ENCODE measurements at regions not wholly inside any gene's neighbourhood (a gene's known extent, or its start where the extent isn't known, plus 50 kb on each side); places are given as distances from the start of the nearest gene placed in this dataset.

DNA sequence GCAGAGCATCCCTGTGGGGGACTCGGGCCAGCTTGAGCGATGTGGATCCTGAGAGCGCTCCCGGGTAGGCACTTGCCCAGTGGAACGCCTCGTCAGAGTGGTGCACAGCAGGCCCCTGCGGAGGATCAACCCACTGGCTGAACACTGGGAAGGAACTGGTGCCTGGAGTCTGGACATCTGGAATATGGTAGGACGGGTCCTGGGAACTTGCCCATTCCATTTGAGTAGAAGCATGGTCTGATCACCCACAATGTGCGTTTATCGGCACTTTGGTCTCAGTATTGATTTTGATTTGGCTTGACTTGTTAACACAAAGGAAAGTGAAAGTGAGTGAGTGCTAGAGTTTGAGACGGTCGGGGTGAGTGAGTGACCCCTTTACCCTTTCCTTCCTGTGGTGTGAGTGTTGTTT lies 1336.2 kb upstream of the CHAC2 start:
- H3K23ac ChIP-seq (ENCODE audit: low read depth, low read length, poor library complexity) = no peak overlapping the region
- peak overlapping the region; percentile 27 for H3K18ac ChIP-seq (ENCODE audit: low read length)
- no CpG with 5 or more reads among the region's 12 CpGs for WGBS, 2 donors (ENCODE audit: extremely low coverage in 2 of 2, insufficient read length in 2 of 2, insufficient replicate concordance in 1 of 2)

DNA sequence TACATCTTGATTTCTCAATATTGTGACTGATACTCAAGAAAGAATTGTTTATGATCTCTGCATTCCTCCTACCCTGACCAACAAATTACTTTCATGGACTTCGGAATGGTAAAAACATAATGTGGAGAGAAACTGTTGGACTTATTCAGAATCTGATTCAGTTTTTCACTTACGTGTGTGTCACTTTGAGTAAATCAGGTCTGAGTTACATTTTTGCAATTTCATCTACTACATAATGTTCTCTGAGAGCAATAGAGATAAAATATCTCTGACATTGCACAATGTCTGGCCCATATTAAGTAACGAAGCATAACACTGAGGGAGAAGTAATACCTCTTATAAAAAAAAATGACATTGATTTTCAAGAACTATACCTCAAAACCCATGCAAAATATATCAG lies 1337.9 kb upstream of the CHAC2 start:
- H3K9me3 ChIP-seq (replicated peaks in 1 of 2; ENCODE audit: control insufficient read depth in 2 of 2, insufficient read depth in 1 of 2, low read depth in 1 of 2, low read length in 2 of 2) = no peaks in the 10 kb centered on the region
- no peak overlapping the region for H3K9ac ChIP-seq (ENCODE audit: low read depth, low read length, poor library complexity)
- no peaks in the 10 kb centered on the region for H3K79me1 ChIP-seq (ENCODE audit: low read depth, low read length)
- no peak overlapping the region for H3K4me2 ChIP-seq (ENCODE audit: insufficient read depth, low read length, poor library complexity, severe bottlenecking)
- no peak overlapping the region for H2BK120ac ChIP-seq (ENCODE audit: low read depth, low read length)
- H3K27ac ChIP-seq (replicated peaks; ENCODE audit: low read length) = no peak overlapping the region
- H3K36me3 ChIP-seq (replicated peaks in 1 of 2; ENCODE audit: control insufficient read depth in 2 of 2, insufficient read depth in 2 of 2, low read length in 2 of 2) = no peaks in the 10 kb centered on the region
- no peak overlapping the region for H3K4ac ChIP-seq (ENCODE audit: low read length)
- no peak overlapping the region for H4K91ac ChIP-seq (ENCODE audit: low read depth, low read length, poor library complexity)
- DNase-seq (ENCODE audit: low spot score) = no peak
- no peak overlapping the region for H2BK12ac ChIP-seq (ENCODE audit: low read length)
- H3K18ac ChIP-seq (ENCODE audit: low read length) = no peak overlapping the region
- no peak overlapping the region for H3K14ac ChIP-seq (ENCODE audit: low read length)
- no peak overlapping the region for H2BK5ac ChIP-seq (ENCODE audit: low read length)
- no peak overlapping the region for H2BK15ac ChIP-seq (ENCODE audit: low read length)
- no peak overlapping the region for H2AK5ac ChIP-seq (ENCODE audit: low read depth, low read length)
- H4K8ac ChIP-seq (ENCODE audit: low read depth, low read length) = no peak overlapping the region
- no CpG with 5 or more reads among the region's 3 CpGs for WGBS, 2 donors (ENCODE audit: extremely low coverage in 2 of 2, insufficient read length in 2 of 2, insufficient replicate concordance in 1 of 2)
- H3K4me1 ChIP-seq (ENCODE audit: control insufficient read depth in 2 of 2, insufficient read depth in 1 of 2, low read depth in 1 of 2, low read length in 2 of 2) = peaks cover 0 to 2% of the 10 kb centered on the region in 2 donors
- H3K4me3 ChIP-seq (ENCODE audit: low read length in 2 of 2) = no peak overlapping the region
- no peaks in the 10 kb centered on the region for H3K27me3 ChIP-seq (ENCODE audit: control insufficient read depth in 3 of 3, insufficient read depth in 3 of 3, low read depth in 1 of 3, low read length in 3 of 3)
- H3K23ac ChIP-seq (ENCODE audit: low read depth, low read length, poor library complexity) = no peak overlapping the region
- no peak overlapping the region for H2AFZ ChIP-seq (ENCODE audit: low read length)

More for the DNA sequence above, 1336.2 kb upstream of the CHAC2 start:
- Histone ChIP-seq H3K79me1 (ENCODE audit: low read depth, low read length) (no peaks in the 10 kb centered on the region), H3K9me3 (replicated peaks in 1 of 2; ENCODE audit: control insufficient read depth in 2 of 2, insufficient read depth in 1 of 2, low read depth in 1 of 2, low read length in 2 of 2) (no peaks in the 10 kb centered on the region), H3K4me1 (ENCODE audit: control insufficient read depth in 2 of 2, insufficient read depth in 1 of 2, low read depth in 1 of 2, low read length in 2 of 2) (peaks cover 0 to 2% of the 10 kb centered on the region in 2 donors), H2BK12ac (ENCODE audit: low read length) (no peak overlapping the region), H2AK5ac (ENCODE audit: low read depth, low read length) (no peak overlapping the region), H4K91ac (ENCODE audit: low read depth, low read length, poor library complexity) (no peak overlapping the region), H2BK5ac (ENCODE audit: low read length) (no peak overlapping the region), H3K4me2 (ENCODE audit: insufficient read depth, low read length, poor library complexity, severe bottlenecking) (no peak overlapping the region), H3K36me3 (replicated peaks in 1 of 2; ENCODE audit: control insufficient read depth in 2 of 2, insufficient read depth in 2 of 2, low read length in 2 of 2) (no peaks in the 10 kb centered on the region), H2BK120ac (ENCODE audit: low read depth, low read length) (no peak overlapping the region), H2AFZ (ENCODE audit: low read length) (peak overlapping the region; percentile 22), H3K4ac (ENCODE audit: low read length) (no peak overlapping the region), H3K27me3 (ENCODE audit: control insufficient read depth in 3 of 3, insufficient read depth in 3 of 3, low read depth in 1 of 3, low read length in 3 of 3) (no peaks in the 10 kb centered on the region), H3K27ac (replicated peaks; ENCODE audit: low read length) (no peak overlapping the region), H3K14ac (ENCODE audit: low read length) (no peak overlapping the region), H3K4me3 (ENCODE audit: low read length in 2 of 2) (no peak overlapping the region), H4K8ac (ENCODE audit: low read depth, low read length) (no peak overlapping the region), H3K9ac (ENCODE audit: low read depth, low read length, poor library complexity) (no peak overlapping the region), H2BK15ac (ENCODE audit: low read length) (no peak overlapping the region)
- DNase-seq (ENCODE audit: low spot score) = no peak

DNA sequence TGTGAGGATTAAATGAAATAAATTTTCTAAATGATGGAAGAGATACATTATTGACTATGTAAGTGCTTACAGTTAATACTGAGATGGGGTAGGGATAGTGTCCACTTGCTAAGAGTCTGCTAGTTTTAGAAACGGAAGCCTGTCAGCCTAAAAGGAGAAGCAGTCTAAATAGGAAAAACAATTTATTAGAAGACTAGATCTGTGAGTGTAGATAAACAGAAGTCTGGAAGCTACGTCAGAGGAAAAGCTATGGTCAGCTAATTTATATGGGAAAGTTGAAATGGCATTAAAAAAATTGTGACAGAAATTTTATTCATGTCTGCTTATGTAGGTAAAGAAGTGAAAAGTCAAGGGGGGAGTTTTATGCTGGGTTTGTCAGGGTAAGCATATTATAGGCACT lies 1338.4 kb upstream of the CHAC2 start:
- H3K79me1 ChIP-seq (ENCODE audit: low read depth, low read length) = no peaks in the 10 kb centered on the region
- no peaks in the 10 kb centered on the region for H3K9me3 ChIP-seq (replicated peaks in 1 of 2; ENCODE audit: control insufficient read depth in 2 of 2, insufficient read depth in 1 of 2, low read depth in 1 of 2, low read length in 2 of 2)
- no peaks in the 10 kb centered on the region for H3K27me3 ChIP-seq (ENCODE audit: control insufficient read depth in 3 of 3, insufficient read depth in 3 of 3, low read depth in 1 of 3, low read length in 3 of 3)
- H3K18ac ChIP-seq (ENCODE audit: low read length) = no peak overlapping the region
- WGBS, 2 donors (ENCODE audit: extremely low coverage in 2 of 2, insufficient read length in 2 of 2, insufficient replicate concordance in 1 of 2) = no CpG with 5 or more reads among the region's 2 CpGs
- no peak overlapping the region for H2BK5ac ChIP-seq (ENCODE audit: low read length)
- H3K4ac ChIP-seq (ENCODE audit: low read length) = no peak overlapping the region
- H2BK15ac ChIP-seq (ENCODE audit: low read length) = no peak overlapping the region
- H4K91ac ChIP-seq (ENCODE audit: low read depth, low read length, poor library complexity) = no peak overlapping the region
- H2AFZ ChIP-seq (ENCODE audit: low read length) = no peak overlapping the region
- no peak overlapping the region for H3K27ac ChIP-seq (replicated peaks; ENCODE audit: low read length)
- H3K4me3 ChIP-seq (ENCODE audit: low read length in 2 of 2) = no peak overlapping the region
- DNase-seq (ENCODE audit: low spot score) = no peak
- H2BK12ac ChIP-seq (ENCODE audit: low read length) = no peak overlapping the region
- H3K9ac ChIP-seq (ENCODE audit: low read depth, low read length, poor library complexity) = no peak overlapping the region
- peaks cover 0 to 2% of the 10 kb centered on the region in 2 donors for H3K4me1 ChIP-seq (ENCODE audit: control insufficient read depth in 2 of 2, insufficient read depth in 1 of 2, low read depth in 1 of 2, low read length in 2 of 2)
- no peak overlapping the region for H3K14ac ChIP-seq (ENCODE audit: low read length)
- H3K23ac ChIP-seq (ENCODE audit: low read depth, low read length, poor library complexity) = no peak overlapping the region
- H3K4me2 ChIP-seq (ENCODE audit: insufficient read depth, low read length, poor library complexity, severe bottlenecking) = no peak overlapping the region
- H2AK5ac ChIP-seq (ENCODE audit: low read depth, low read length) = no peak overlapping the region
- no peaks in the 10 kb centered on the region for H3K36me3 ChIP-seq (replicated peaks in 1 of 2; ENCODE audit: control insufficient read depth in 2 of 2, insufficient read depth in 2 of 2, low read length in 2 of 2)
- no peak overlapping the region for H4K8ac ChIP-seq (ENCODE audit: low read depth, low read length)
- no peak overlapping the region for H2BK120ac ChIP-seq (ENCODE audit: low read depth, low read length)

DNA sequence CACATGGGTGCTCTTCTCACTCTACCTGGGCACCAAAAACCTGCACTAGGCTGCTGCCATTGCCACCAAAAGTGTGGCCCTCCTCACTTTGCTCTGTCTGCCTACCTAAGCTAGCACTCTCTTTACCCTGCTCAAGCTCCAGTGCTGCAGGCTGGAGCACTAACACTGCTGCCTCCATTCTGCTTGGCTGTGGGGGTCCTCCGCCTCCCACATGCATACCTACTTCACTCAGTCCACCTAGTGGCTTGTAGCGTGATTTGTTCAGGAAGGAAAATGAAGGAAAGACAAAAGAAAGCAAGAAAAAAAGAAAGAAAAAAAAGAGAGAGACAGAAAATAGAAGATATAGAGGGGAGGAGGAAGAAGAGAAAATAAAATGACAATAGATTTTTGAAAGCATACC lies 1339.4 kb upstream of the CHAC2 start:
- Histone ChIP-seq H3K14ac (ENCODE audit: low read length) (no peak overlapping the region), H3K23ac (ENCODE audit: low read depth, low read length, poor library complexity) (no peak overlapping the region), H2BK12ac (ENCODE audit: low read length) (no peak overlapping the region), H2AFZ (ENCODE audit: low read length) (no peak overlapping the region), H3K4me3 (ENCODE audit: low read length in 2 of 2) (no peak overlapping the region), H3K9ac (ENCODE audit: low read depth, low read length, poor library complexity) (no peak overlapping the region), H3K36me3 (replicated peaks in 1 of 2; ENCODE audit: control insufficient read depth in 2 of 2, insufficient read depth in 2 of 2, low read length in 2 of 2) (no peaks in the 10 kb centered on the region), H3K4ac (ENCODE audit: low read length) (no peak overlapping the region), H4K91ac (ENCODE audit: low read depth, low read length, poor library complexity) (no peak overlapping the region), H3K27ac (replicated peaks; ENCODE audit: low read length) (no peak overlapping the region), H3K18ac (ENCODE audit: low read length) (peak overlapping the region; percentile 87), H2BK120ac (ENCODE audit: low read depth, low read length) (no peak overlapping the region), H3K4me1 (ENCODE audit: control insufficient read depth in 2 of 2, insufficient read depth in 1 of 2, low read depth in 1 of 2, low read length in 2 of 2) (peaks cover 0 to 2% of the 10 kb centered on the region in 2 donors), H3K27me3 (ENCODE audit: control insufficient read depth in 3 of 3, insufficient read depth in 3 of 3, low read depth in 1 of 3, low read length in 3 of 3) (no peaks in the 10 kb centered on the region), H2BK5ac (ENCODE audit: low read length) (no peak overlapping the region), H2AK5ac (ENCODE audit: low read depth, low read length) (no peak overlapping the region), H4K8ac (ENCODE audit: low read depth, low read length) (no peak overlapping the region), H2BK15ac (ENCODE audit: low read length) (no peak overlapping the region), H3K9me3 (replicated peaks in 1 of 2; ENCODE audit: control insufficient read depth in 2 of 2, insufficient read depth in 1 of 2, low read depth in 1 of 2, low read length in 2 of 2) (no peaks in the 10 kb centered on the region), H3K79me1 (ENCODE audit: low read depth, low read length) (no peaks in the 10 kb centered on the region), H3K4me2 (ENCODE audit: insufficient read depth, low read length, poor library complexity, severe bottlenecking) (no peak overlapping the region)
- no peak for DNase-seq (ENCODE audit: low spot score)
- no CpG with 5 or more reads among the region's 2 CpGs for WGBS, 2 donors (ENCODE audit: extremely low coverage in 2 of 2, insufficient read length in 2 of 2, insufficient replicate concordance in 1 of 2)

Measured in neuronal stem cell (in vitro differentiated cells).